Fibroblast of villous mesenchyme (primary cell): ENCODE measurements at regions not wholly inside any gene's neighbourhood (a gene's known extent, or its start where the extent isn't known, plus 50 kb on each side); places are given as distances from the start of the nearest gene placed in this dataset.

Source experiments
- DNase-seq: peaks from one replicate; pipeline ENCODE4 v3.0.0-alpha.2; 2010; ENCODE audit warnings: low read depth
- H3K4me3 ChIP-seq: 2 replicates; pipeline ENCODE4 v1.5.1; 2011; ENCODE audit warnings: low read depth, mild to moderate bottlenecking, low read length
- CTCF ChIP-seq: IDR thresholded peaks from 2 replicates; pipeline ENCODE4 v1.5.1; 2012; ENCODE audit warnings: low read depth, mild to moderate bottlenecking, low read length; ENCODE audit not compliant: insufficient read depth

DNA sequence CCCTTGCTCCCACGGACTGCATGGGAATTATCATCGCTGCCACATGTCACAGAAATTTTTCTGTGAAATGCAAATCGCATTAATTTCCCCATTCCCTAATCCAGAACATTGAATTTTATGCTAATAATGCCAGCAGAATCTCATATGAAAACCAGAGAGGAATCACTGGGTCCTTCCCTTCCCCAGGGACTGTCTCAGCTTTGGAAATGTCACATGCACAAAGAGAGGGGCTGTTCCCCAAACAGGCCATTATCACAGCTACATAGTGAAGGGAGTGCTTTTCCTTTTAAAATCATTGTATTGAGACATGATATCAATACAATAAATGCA, 954.5 kb downstream of the BRD1 start:
- DNase-seq = no peak
- no peak overlapping the region for H3K4me3 ChIP-seq
- TF ChIP-seq CTCF = no peak

GRCh38 chr22:48872271-48873190, 955.1 kb downstream of the BRD1 start:
- TF ChIP-seq CTCF = no peak
- DNase-seq = no peak
- H3K4me3 ChIP-seq = no peak overlapping the region

DNA sequence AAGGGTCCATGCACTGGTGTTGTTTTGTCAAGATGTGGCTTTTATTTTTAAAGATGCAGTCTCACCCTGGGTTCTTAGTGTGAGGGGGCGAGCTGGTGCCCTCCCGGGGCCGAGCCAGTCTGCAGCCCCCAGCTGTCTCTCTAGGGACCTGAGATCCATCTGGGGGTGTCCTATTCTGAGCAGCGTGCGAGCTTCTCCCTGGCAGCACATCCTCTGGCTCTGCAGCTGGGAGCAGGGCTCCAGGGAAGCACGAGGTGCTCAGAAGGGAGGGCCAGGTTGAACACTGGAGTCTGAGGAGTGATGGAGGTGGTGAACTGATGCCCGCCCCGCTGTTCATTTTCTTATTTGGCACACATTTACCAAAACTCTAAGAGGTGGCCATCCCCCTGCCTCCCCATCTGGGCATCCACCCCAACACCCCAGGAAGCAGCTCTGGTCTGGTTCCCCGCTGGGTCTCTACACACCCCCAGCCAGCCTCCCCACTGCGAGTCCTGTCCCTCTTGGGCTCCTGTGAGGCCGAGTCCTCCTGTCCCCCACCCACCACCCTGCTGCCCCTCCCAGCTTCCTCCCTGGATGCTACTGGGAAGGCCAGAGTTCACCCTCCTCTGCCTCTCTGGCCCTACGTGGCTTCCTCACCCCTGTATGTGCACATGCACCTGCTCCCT, 956.4 kb downstream of the BRD1 start:
- DNase-seq = no peak
- no peak overlapping the region for H3K4me3 ChIP-seq
- TF ChIP-seq CTCF = no peak

GRCh38 chr22:48870436-48870835, 957.2 kb downstream of the BRD1 start:
- H3K4me3 ChIP-seq = no peak overlapping the region
- no peak for TF ChIP-seq CTCF

GRCh38 chr22:48869788-48870187, 957.9 kb downstream of the BRD1 start:
- no peak for DNase-seq
- H3K4me3 ChIP-seq = no peak overlapping the region
- TF ChIP-seq CTCF = no peak

More at GRCh38 chr22:48870436-48870835, 957.2 kb downstream of the BRD1 start:
- DNase-seq = no peak

DNA sequence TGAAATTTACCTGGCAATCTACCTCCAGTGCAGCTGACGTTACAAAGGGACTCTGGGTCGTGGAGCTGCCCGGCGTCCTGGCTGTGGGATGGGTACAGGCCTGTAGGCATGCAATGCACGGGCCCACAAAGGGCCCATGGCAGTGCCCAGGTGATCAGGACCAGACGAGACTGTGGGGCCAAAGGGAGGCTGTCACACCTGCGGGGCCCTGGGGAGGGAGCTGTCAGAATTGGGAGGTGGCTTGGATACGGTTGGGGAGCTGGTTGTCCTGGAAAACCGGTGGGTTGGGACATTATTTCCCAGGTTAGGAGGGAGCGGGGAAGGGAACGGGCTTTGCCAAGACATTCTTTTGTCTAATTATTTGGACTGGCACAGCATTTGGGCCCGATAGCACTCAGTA, 958.5 kb downstream of the BRD1 start:
- no peak for TF ChIP-seq CTCF
- no peak for DNase-seq
- no peak overlapping the region for H3K4me3 ChIP-seq
